ENCODE measurements at regions not wholly inside any gene's neighbourhood (a gene's known extent, or its start where the extent isn't known, plus 50 kb on each side); places are given as distances from the start of the nearest gene placed in this dataset.

DNA sequence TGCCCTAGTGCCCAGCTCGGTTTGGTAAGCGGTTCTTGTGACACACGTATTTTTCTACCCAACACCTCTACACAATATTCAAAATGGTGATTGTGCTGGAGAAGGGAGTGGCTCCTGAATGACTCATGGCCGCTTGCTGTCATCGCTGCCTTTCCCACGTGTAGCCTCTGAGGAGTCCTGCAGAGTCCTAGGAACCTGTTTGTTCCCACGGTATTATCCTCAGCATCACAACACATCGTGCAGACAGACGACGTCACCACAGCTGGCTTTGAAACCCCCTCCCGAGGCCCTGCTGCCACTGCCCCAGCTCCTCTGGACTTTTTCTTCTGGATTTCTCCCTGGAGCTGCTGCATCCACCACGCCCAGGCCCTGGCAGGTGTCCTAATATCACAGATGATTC lies 353.5 kb downstream of the SMOC2 start:
- TF ChIP-seq, protein P1, sequence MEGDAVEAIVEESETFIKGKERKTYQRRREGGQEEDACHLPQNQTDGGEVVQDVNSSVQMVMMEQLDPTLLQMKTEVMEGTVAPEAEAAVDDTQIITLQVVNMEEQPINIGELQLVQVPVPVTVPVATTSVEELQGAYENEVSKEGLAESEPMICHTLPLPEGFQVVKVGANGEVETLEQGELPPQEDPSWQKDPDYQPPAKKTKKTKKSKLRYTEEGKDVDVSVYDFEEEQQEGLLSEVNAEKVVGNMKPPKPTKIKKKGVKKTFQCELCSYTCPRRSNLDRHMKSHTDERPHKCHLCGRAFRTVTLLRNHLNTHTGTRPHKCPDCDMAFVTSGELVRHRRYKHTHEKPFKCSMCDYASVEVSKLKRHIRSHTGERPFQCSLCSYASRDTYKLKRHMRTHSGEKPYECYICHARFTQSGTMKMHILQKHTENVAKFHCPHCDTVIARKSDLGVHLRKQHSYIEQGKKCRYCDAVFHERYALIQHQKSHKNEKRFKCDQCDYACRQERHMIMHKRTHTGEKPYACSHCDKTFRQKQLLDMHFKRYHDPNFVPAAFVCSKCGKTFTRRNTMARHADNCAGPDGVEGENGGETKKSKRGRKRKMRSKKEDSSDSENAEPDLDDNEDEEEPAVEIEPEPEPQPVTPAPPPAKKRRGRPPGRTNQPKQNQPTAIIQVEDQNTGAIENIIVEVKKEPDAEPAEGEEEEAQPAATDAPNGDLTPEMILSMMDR (conservative IDR thresholded peaks at IDR 0.05; ENCODE audit: low read depth, low read length), result no peak
- no peaks in the 10 kb centered on the region for H4K20me1 ChIP-seq (ENCODE audit: insufficient read depth)
- H3K9ac ChIP-seq, result no peak overlapping the region
- H3K36me3 ChIP-seq (ENCODE audit: insufficient read depth), result no peaks in the 10 kb centered on the region
- no peak overlapping the region for H2AFZ ChIP-seq (ENCODE audit: low read depth)
- H3K4me1 ChIP-seq (ENCODE audit: low read depth, poor library complexity, severe bottlenecking), result no peaks in the 10 kb centered on the region
- no peaks in the 10 kb centered on the region for H3K27me3 ChIP-seq (ENCODE audit: insufficient read depth, low read depth)
- H3K4me2 ChIP-seq, result no peak overlapping the region
- no peak overlapping the region for H3K4me3 ChIP-seq (IDR thresholded peaks at IDR 0.05; ENCODE audit: insufficient read depth, low read depth, low read length)
- no peaks in the 10 kb centered on the region for H3K79me2 ChIP-seq (ENCODE audit: insufficient read depth, low read depth)
- H3K27ac ChIP-seq, result no peak overlapping the region

DNA sequence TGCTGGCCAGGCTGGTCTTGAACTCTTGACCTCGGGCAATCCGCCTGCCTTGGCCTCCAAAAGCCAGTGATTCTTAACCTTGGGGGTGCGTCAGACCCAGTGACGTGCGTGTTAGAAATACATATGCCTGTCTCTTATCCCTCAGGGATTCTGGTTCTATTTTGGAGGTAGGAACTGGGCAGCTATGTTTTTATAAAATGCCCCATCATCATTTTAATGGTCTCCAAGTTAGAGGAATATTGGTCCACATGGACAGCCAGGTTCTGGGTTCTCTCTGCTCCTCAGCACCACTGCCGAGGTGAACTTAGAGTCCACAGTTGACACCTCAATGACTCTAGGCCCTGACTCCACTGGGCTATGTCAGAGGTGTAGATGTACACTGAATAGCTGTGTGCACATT lies 352.7 kb downstream of the SMOC2 start:
- TF ChIP-seq, protein P1 (conservative IDR thresholded peaks at IDR 0.05; ENCODE audit: low read depth, low read length), result no peak
- H3K36me3 ChIP-seq (ENCODE audit: insufficient read depth), result no peaks in the 10 kb centered on the region
- no peaks in the 10 kb centered on the region for H4K20me1 ChIP-seq (ENCODE audit: insufficient read depth)
- H3K27ac ChIP-seq, result no peak overlapping the region
- no peak overlapping the region for H3K4me2 ChIP-seq
- no peak overlapping the region for H3K9ac ChIP-seq
- H3K79me2 ChIP-seq (ENCODE audit: insufficient read depth, low read depth), result no peaks in the 10 kb centered on the region
- H3K27me3 ChIP-seq (ENCODE audit: insufficient read depth, low read depth), result no peaks in the 10 kb centered on the region
- no peak overlapping the region for H2AFZ ChIP-seq (ENCODE audit: low read depth)
- H3K4me3 ChIP-seq (IDR thresholded peaks at IDR 0.05; ENCODE audit: insufficient read depth, low read depth, low read length), result no peak overlapping the region
- H3K4me1 ChIP-seq (ENCODE audit: low read depth, poor library complexity, severe bottlenecking), result no peaks in the 10 kb centered on the region

DNA sequence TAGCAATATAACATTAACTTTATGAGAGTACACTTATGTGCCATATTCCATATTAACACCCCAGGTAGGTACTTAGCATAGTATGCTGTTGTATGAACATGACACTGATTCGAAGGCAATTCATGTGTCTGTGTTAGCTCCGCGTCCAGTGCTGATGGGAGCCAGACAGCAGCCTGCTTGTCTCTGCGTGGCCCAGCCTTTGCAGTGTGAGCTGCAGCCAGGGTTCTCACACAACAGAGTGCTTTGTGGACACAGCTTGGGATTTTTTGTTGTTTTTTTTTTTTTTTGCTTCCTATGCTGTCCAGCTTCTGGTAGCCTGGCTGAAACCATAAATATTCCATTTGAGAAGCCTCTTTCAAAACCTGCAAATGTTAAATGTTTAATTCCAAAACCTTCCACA lies 350.9 kb downstream of the SMOC2 start:
- Histone ChIP-seq H3K27me3 (ENCODE audit: insufficient read depth, low read depth) (no peaks in the 10 kb centered on the region), H3K4me3 (IDR thresholded peaks at IDR 0.05; ENCODE audit: insufficient read depth, low read depth, low read length) (no peak overlapping the region), H3K27ac (no peak overlapping the region), H2AFZ (ENCODE audit: low read depth) (no peak overlapping the region), H3K36me3 (ENCODE audit: insufficient read depth) (no peaks in the 10 kb centered on the region), H3K79me2 (ENCODE audit: insufficient read depth, low read depth) (no peaks in the 10 kb centered on the region), H3K4me2 (no peak overlapping the region), H3K9ac (no peak overlapping the region), H3K4me1 (ENCODE audit: low read depth, poor library complexity, severe bottlenecking) (no peaks in the 10 kb centered on the region), H4K20me1 (ENCODE audit: insufficient read depth) (no peaks in the 10 kb centered on the region)
- TF ChIP-seq, protein P1 (conservative IDR thresholded peaks at IDR 0.05; ENCODE audit: low read depth, low read length), result no peak

DNA sequence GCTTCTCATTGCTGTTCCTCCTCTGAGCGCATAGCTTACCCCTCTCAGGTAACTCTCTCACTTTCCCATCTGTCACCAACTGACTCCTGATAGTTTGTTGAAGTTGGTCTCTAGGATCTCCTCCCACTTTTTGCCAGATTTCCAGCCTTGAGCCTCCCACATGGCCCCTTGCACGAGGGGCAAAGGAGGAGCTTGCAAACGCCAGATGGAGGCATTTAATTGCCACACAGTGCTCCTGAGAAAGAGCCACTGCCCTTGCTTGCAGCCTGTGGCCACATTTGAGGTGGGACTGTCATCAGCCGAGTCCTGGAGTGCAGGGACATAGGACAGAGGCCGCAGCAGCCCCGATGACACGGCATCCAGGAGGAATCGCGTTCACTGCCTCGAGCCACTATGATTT lies 348.7 kb downstream of the SMOC2 start:
- H3K4me2 ChIP-seq, result no peak overlapping the region
- no peaks in the 10 kb centered on the region for H3K79me2 ChIP-seq (ENCODE audit: insufficient read depth, low read depth)
- H3K36me3 ChIP-seq (ENCODE audit: insufficient read depth), result no peaks in the 10 kb centered on the region
- no peak overlapping the region for H3K9ac ChIP-seq
- no peak overlapping the region for H3K27ac ChIP-seq
- no peak overlapping the region for H3K4me3 ChIP-seq (IDR thresholded peaks at IDR 0.05; ENCODE audit: insufficient read depth, low read depth, low read length)
- TF ChIP-seq, protein P1 (conservative IDR thresholded peaks at IDR 0.05; ENCODE audit: low read depth, low read length), result no peak
- H3K27me3 ChIP-seq (ENCODE audit: insufficient read depth, low read depth), result no peaks in the 10 kb centered on the region
- no peak overlapping the region for H2AFZ ChIP-seq (ENCODE audit: low read depth)
- no peaks in the 10 kb centered on the region for H3K4me1 ChIP-seq (ENCODE audit: low read depth, poor library complexity, severe bottlenecking)
- no peaks in the 10 kb centered on the region for H4K20me1 ChIP-seq (ENCODE audit: insufficient read depth)
